ENCODE measurements at regions not wholly inside any gene's neighbourhood (a gene's known extent, or its start where the extent isn't known, plus 50 kb on each side); places are given as distances from the start of the nearest gene placed in this dataset.

- no peak overlapping the region for H3K4me3 ChIP-seq (ENCODE audit: low read depth, low read length)
- no peak for TF ChIP-seq CTCF (IDR thresholded peaks at IDR 0.05; ENCODE audit: borderline replicate concordance, insufficient read depth, low read depth, low read length)
Observed at GRCh38 chr15:39181940-39182339, 398.9 kb upstream of the THBS1 start.

GRCh38 chr15:39183164-39183881, 397.6 kb upstream of the THBS1 start:
- no peak overlapping the region for H3K4me3 ChIP-seq (ENCODE audit: low read depth, low read length)
- no peak for TF ChIP-seq CTCF (IDR thresholded peaks at IDR 0.05; ENCODE audit: borderline replicate concordance, insufficient read depth, low read depth, low read length)

GRCh38 chr15:39184701-39185390, 396.0 kb upstream of the THBS1 start:
- TF ChIP-seq CTCF (IDR thresholded peaks at IDR 0.05; ENCODE audit: borderline replicate concordance, insufficient read depth, low read depth, low read length): no peak

GRCh38 chr15:39188314-39188713, 392.6 kb upstream of the THBS1 start:
- TF ChIP-seq CTCF (IDR thresholded peaks at IDR 0.05; ENCODE audit: borderline replicate concordance, insufficient read depth, low read depth, low read length): no peak
- H3K4me3 ChIP-seq (ENCODE audit: low read depth, low read length): no peak overlapping the region

More at GRCh38 chr15:39184701-39185390, 396.0 kb upstream of the THBS1 start:
- H3K4me3 ChIP-seq (ENCODE audit: low read depth, low read length): no peak overlapping the region

GRCh38 chr15:39188930-39189329, 391.9 kb upstream of the THBS1 start:
- TF ChIP-seq CTCF (IDR thresholded peaks at IDR 0.05; ENCODE audit: borderline replicate concordance, insufficient read depth, low read depth, low read length): no peak

GRCh38 chr15:39191871-39192291, 389.0 kb upstream of the THBS1 start:
- no peak overlapping the region for H3K4me3 ChIP-seq (ENCODE audit: low read depth, low read length)
- no peak for TF ChIP-seq CTCF (IDR thresholded peaks at IDR 0.05; ENCODE audit: borderline replicate concordance, insufficient read depth, low read depth, low read length)

More at GRCh38 chr15:39188930-39189329, 391.9 kb upstream of the THBS1 start:
- no peak overlapping the region for H3K4me3 ChIP-seq (ENCODE audit: low read depth, low read length)

- no peak for TF ChIP-seq CTCF (IDR thresholded peaks at IDR 0.05; ENCODE audit: borderline replicate concordance, insufficient read depth, low read depth, low read length)
- no peak overlapping the region for H3K4me3 ChIP-seq (ENCODE audit: low read depth, low read length)
Observed at GRCh38 chr15:39192351-39192750, 388.5 kb upstream of the THBS1 start.

All from GM12875 (cell line).